Tibial artery (tissue), 4 donors: ENCODE measurements at regions not wholly inside any gene's neighbourhood (a gene's known extent, or its start where the extent isn't known, plus 50 kb on each side); places are given as distances from the start of the nearest gene placed in this dataset.

ENCODE experiments used
- DNase-seq, 2 donors: peaks; one replicate each; pipeline ENCODE4 v3.0.0-alpha.2; 2019
- H3K27ac ChIP-seq, 2 donors: fragments of 200-600 bp; sonication (generic) in 1 of 2; 1 replicate in 1 of 2; 2 replicates in 1 of 2; pipeline ENCODE4 v1.5.1; 2018 to 2019; ENCODE audit warnings: mild to moderate bottlenecking in 1 of 2
- H3K27me3 ChIP-seq, 2 donors: fragments of 200-600 bp; sonication (generic) in 1 of 2; one replicate each; pipeline versions ENCODE4 v1.5.1 to v1.6.0; 2016 to 2019
- H3K36me3 ChIP-seq, 3 donors: fragments of 200-600 bp; sonication (generic) in 2 of 3; one replicate each; pipeline ENCODE4 v1.5.1; 2016 to 2019; ENCODE audit warnings: mild to moderate bottlenecking in 2 of 3
- H3K4me1 ChIP-seq, 4 donors: fragments of 200-600 bp; sonication (generic) in 2 of 4; 1 replicate in 3 of 4; 2 replicates in 1 of 4; pipeline ENCODE4 v1.5.1; 2016 to 2019
- H3K4me3 ChIP-seq, 2 donors: fragments of 200-600 bp; sonication (generic) in 1 of 2; 1 replicate in 1 of 2; 2 replicates in 1 of 2; pipeline ENCODE4 v1.5.1; 2018 to 2019; ENCODE audit warnings: mild to moderate bottlenecking in 2 of 2
- H3K9me3 ChIP-seq, 3 donors: fragments of 200-600 bp; sonication (generic) in 1 of 3; one replicate each; pipeline ENCODE4 v1.5.1; 2016 to 2019
- CTCF ChIP-seq, 2 experiments: fragments of 200-600 bp in 1 of 2; fragments of 450-650 bp in 1 of 2; IDR thresholded peaks; one replicate each; pipeline ENCODE4 v1.5.1; 2017 to 2019; ENCODE audit warnings: antibody characterized with exemption in 2 of 2, mild to moderate bottlenecking in 1 of 2, moderate library complexity in 1 of 2
- intact Hi-C: fragments of 100-400 bp; cut with DNase I; formaldehyde crosslinking; loops from one replicate; pipeline ENCODE4 v1.15.0; 2023; ENCODE audit warnings: low total_unique reads

- no peak overlapping the region for H3K27ac ChIP-seq
- H3K9me3 ChIP-seq, result no peaks in the 10 kb centered on the region
- no peak for TF ChIP-seq CTCF (IDR thresholded peaks at IDR 0.05)
- H3K4me1 ChIP-seq, result no peaks in the 10 kb centered on the region
- intact Hi-C loops, result no loop called here
- H3K36me3 ChIP-seq, result no peaks in the 10 kb centered on the region
- no peak overlapping the region for H3K4me3 ChIP-seq
- DNase-seq, result no peak
- H3K27me3 ChIP-seq, result no peaks in the 10 kb centered on the region
Measured at GRCh38 chr4:162510937-162511336, 347.1 kb upstream of the FSTL5 start.

GRCh38 chr4:162510115-162510514 lies 346.3 kb upstream of the FSTL5 start:
- H3K27me3 ChIP-seq, result no peaks in the 10 kb centered on the region
- H3K4me1 ChIP-seq, result no peaks in the 10 kb centered on the region
- H3K9me3 ChIP-seq, result no peaks in the 10 kb centered on the region
- DNase-seq, result no peak
- H3K27ac ChIP-seq, result no peak overlapping the region
- intact Hi-C loops, result no loop called here
- no peaks in the 10 kb centered on the region for H3K36me3 ChIP-seq
- no peak overlapping the region for H3K4me3 ChIP-seq
- TF ChIP-seq CTCF (IDR thresholded peaks at IDR 0.05), result no peak

DNA sequence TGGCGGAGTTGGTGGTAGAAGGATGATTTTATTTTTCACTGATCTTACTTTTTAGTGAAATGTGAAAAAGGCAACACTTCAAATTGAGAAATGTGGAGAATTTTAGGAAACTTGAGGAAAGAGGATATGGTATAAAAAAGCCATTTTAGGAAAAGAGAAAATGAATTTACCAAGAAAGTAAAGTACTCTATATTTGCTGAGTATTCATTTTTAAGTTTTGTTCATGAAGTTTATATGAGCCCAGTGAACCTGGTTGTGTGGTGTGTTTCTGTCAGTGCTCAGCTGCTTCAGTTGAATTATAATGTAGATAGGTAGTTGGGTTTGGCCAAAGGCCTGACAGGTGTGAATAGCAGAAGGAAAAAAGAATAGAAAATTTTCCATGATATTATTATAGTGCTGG lies 345.5 kb upstream of the FSTL5 start:
- no peak for TF ChIP-seq CTCF (IDR thresholded peaks at IDR 0.05)
- no peak overlapping the region for H3K4me3 ChIP-seq
- no peaks in the 10 kb centered on the region for H3K9me3 ChIP-seq
- DNase-seq, result no peak
- no peaks in the 10 kb centered on the region for H3K4me1 ChIP-seq
- no peak overlapping the region for H3K27ac ChIP-seq
- intact Hi-C loops, result no loop called here
- no peaks in the 10 kb centered on the region for H3K36me3 ChIP-seq
- H3K27me3 ChIP-seq, result no peaks in the 10 kb centered on the region

GRCh38 chr4:162506253-162506652 lies 342.5 kb upstream of the FSTL5 start:
- H3K27ac ChIP-seq, result no peak overlapping the region
- TF ChIP-seq CTCF (IDR thresholded peaks at IDR 0.05), result no peak

DNA sequence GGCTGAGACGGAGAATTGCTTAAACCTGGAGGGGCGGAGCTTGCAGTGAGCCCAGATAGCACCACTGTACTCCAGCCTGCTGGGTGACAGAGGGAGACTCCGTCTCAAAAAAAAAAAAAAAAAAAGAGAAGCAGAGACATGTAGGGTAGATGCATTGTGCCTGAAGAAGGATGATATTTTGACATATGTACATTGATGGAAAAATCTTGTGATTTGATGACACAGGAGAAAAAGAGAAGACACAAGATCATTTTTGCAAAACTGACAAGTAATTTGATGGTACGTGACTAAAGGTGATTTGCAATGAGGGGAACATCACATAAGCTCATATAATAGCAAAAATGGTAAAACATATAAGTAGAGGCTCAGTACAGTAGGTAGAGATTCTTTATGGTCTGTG lies 340.1 kb upstream of the FSTL5 start:
- no peak for DNase-seq
- no peak for TF ChIP-seq CTCF (IDR thresholded peaks at IDR 0.05)
- Histone ChIP-seq H3K27me3 (no peaks in the 10 kb centered on the region), H3K27ac (no peak overlapping the region), H3K9me3 (no peaks in the 10 kb centered on the region), H3K36me3 (no peaks in the 10 kb centered on the region), H3K4me3 (no peak overlapping the region), H3K4me1 (no peaks in the 10 kb centered on the region)
- intact Hi-C loops, result no loop called here

More at GRCh38 chr4:162506253-162506652, 342.5 kb upstream of the FSTL5 start:
- Histone ChIP-seq H3K9me3 (no peaks in the 10 kb centered on the region), H3K36me3 (no peaks in the 10 kb centered on the region), H3K4me3 (no peak overlapping the region), H3K4me1 (no peaks in the 10 kb centered on the region), H3K27me3 (no peaks in the 10 kb centered on the region)
- intact Hi-C loops, result no loop called here
- DNase-seq, result no peak

GRCh38 chr4:162502109-162502508 lies 338.3 kb upstream of the FSTL5 start:
- H3K27ac ChIP-seq, result no peak overlapping the region
- TF ChIP-seq CTCF (IDR thresholded peaks at IDR 0.05), result no peak
- no peaks in the 10 kb centered on the region for H3K9me3 ChIP-seq
- no peaks in the 10 kb centered on the region for H3K36me3 ChIP-seq
- peaks cover 0 to 4% (median 0%) of the 10 kb centered on the region in 4 donors for H3K4me1 ChIP-seq
- no peak for DNase-seq
- intact Hi-C loops, result no loop called here
- H3K4me3 ChIP-seq, result no peak overlapping the region
- no peaks in the 10 kb centered on the region for H3K27me3 ChIP-seq
